ENCODE measurements at regions not wholly inside any gene's neighbourhood (a gene's known extent, or its start where the extent isn't known, plus 50 kb on each side); places are given as distances from the start of the nearest gene placed in this dataset.
"Not testable (repeated sequence)": the region's sequence is repeated elsewhere in the genome, so short reads cannot be mapped to it uniquely, and the experiment has no call there.

DNA sequence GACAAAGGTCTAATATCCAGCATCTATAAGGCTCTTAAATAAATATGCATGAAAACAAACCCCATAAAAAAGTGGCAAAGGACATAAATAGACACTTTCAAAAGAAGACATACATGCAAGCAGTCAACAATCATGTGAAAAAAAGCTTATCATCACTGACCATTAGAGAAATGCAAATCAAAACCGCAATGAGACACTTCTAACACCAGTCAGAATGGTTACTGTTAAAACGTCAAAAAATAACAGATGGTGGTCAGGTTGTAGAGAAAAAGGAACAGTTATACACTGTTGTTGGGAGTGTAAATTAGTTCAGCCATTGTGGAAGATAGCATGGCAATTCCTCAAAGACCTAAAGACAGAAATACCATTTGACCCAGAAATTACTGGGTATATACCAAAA is 440.7 kb upstream of the KCNMB2 start:
- no peak for FAIRE-seq
- TF ChIP-seq POLR2AphosphoS5 (IDR thresholded peaks at IDR 0.05; ENCODE audit: low read depth, low read length) (no peak), TAF1 (IDR thresholded peaks at IDR 0.05; ENCODE audit: low read depth, low read length) (no peak), SPI1 (IDR thresholded peaks at IDR 0.05; ENCODE audit: low read depth, low read length) (no peak), POU2F2 (IDR thresholded peaks at IDR 0.05; ENCODE audit: low read depth, low read length) (no peak), PAX5 (IDR thresholded peaks at IDR 0.05; ENCODE audit: insufficient read depth, low read length, severe bottlenecking) (no peak), POLR2A (IDR thresholded peaks at IDR 0.05; ENCODE audit: low read depth, low read length) (no peak)
- DNase-seq (ENCODE audit: insufficient read length, low spot score), result no peak

DNA sequence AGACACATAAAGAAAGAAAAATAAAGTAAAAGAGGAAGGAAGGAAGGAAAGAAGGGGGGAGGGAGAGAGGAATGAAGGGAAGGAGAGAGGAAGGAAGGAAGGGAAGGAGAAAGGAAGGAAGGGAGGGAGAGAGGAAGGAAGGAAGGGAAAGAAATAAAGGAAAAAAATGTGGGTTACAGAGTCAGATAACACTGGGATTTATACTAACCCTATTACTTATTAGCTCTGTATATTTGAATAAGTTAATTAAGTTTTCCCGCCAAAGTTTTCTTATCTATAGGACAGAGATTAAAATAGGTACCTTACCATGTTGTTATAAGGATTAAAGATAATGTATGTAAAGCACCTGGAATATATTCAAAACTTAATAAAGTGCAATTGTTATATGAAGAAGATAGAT is 439.3 kb upstream of the KCNMB2 start:
- no peak for FAIRE-seq
- no peak for DNase-seq (ENCODE audit: insufficient read length, low spot score)
- TF ChIP-seq POLR2AphosphoS5 (IDR thresholded peaks at IDR 0.05; ENCODE audit: low read depth, low read length) (no peak), SPI1 (IDR thresholded peaks at IDR 0.05; ENCODE audit: low read depth, low read length) (no peak), PAX5 (IDR thresholded peaks at IDR 0.05; ENCODE audit: insufficient read depth, low read length, severe bottlenecking) (no peak), POU2F2 (IDR thresholded peaks at IDR 0.05; ENCODE audit: low read depth, low read length) (no peak), POLR2A (IDR thresholded peaks at IDR 0.05; ENCODE audit: low read depth, low read length) (no peak)

DNA sequence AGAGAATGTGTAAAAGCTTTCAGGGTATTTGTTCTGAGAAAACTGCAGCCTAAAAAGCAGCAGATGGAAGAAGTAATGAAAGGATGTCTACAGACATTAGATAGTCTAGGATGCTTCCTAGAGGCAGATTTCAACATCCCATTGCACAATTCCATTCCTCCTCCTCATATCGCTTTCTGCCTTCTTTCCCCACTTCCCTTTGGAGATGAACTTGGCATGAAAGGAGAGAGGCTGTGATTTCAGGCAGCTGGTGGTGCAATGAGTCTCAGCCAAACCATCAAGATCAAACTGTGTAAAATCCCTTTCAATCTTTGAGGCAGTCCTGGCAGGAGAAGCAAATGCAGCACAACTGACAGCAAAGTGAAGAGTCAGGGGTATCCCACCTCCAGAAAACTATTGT is 438.7 kb upstream of the KCNMB2 start:
- DNase-seq (ENCODE audit: insufficient read length, low spot score) (no peak), FAIRE-seq (no peak)
- TF ChIP-seq SPI1 (IDR thresholded peaks at IDR 0.05; ENCODE audit: low read depth, low read length) (no peak), TAF1 (IDR thresholded peaks at IDR 0.05; ENCODE audit: low read depth, low read length) (no peak), POLR2AphosphoS5 (IDR thresholded peaks at IDR 0.05; ENCODE audit: low read depth, low read length) (no peak), PAX5 (IDR thresholded peaks at IDR 0.05; ENCODE audit: insufficient read depth, low read length, severe bottlenecking) (no peak), POLR2A (IDR thresholded peaks at IDR 0.05; ENCODE audit: low read depth, low read length) (no peak), POU2F2 (IDR thresholded peaks at IDR 0.05; ENCODE audit: low read depth, low read length) (no peak)

DNA sequence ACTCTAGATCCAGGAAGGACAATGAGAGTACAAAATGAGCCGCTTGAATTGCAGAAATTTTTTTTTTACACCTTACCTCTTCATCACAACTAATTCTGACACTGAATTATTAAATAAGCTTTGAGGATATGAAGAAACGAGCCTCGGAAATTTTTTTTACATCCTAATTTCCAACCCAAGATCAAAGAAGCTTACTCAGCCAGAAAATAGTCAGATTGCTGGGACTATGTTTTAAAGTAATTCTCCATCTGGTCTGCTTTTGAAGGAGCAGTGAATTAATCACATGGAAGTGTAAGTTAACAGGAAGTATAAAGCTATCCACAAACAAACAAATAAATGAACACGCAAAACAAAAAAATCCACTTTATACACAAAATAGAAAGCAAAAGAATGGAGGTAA is 437.0 kb upstream of the KCNMB2 start:
- FAIRE-seq (no peak), DNase-seq (ENCODE audit: insufficient read length, low spot score) (no peak)
- no peak for TF ChIP-seq PAX5 (IDR thresholded peaks at IDR 0.05; ENCODE audit: insufficient read depth, low read length, severe bottlenecking)
- TF ChIP-seq POLR2A (IDR thresholded peaks at IDR 0.05; ENCODE audit: low read depth, low read length), result no peak
- TF ChIP-seq SPI1 (IDR thresholded peaks at IDR 0.05; ENCODE audit: low read depth, low read length), result no peak
- no peak for TF ChIP-seq TAF1 (IDR thresholded peaks at IDR 0.05; ENCODE audit: low read depth, low read length)

DNA sequence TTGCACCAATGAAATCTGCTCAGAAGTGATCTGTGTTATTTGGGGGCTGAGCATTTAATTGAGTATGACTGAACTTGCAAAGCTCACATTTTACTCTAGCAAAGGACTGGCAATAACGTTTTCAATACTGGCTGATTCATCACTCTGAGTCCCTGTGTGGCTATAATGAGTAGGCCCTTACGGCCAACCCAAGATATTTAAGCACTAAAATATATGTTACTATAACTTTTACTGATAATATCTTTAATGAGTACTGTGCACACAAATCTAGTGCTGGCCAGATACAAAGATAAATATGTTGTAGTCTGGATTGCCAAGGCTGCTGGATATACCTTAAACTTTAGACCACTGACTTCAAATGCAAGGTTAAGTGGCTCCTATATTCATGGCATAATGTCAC is 436.4 kb upstream of the KCNMB2 start:
- FAIRE-seq (no peak), DNase-seq (ENCODE audit: insufficient read length, low spot score) (no peak)
- no peak for TF ChIP-seq POLR2AphosphoS5 (IDR thresholded peaks at IDR 0.05; ENCODE audit: low read depth, low read length)
- no peak for TF ChIP-seq TAF1 (IDR thresholded peaks at IDR 0.05; ENCODE audit: low read depth, low read length)
- TF ChIP-seq PAX5 (IDR thresholded peaks at IDR 0.05; ENCODE audit: insufficient read depth, low read length, severe bottlenecking), result no peak
- no peak for TF ChIP-seq POU2F2 (IDR thresholded peaks at IDR 0.05; ENCODE audit: low read depth, low read length)
- TF ChIP-seq POLR2A (IDR thresholded peaks at IDR 0.05; ENCODE audit: low read depth, low read length), result no peak
- TF ChIP-seq SPI1 (IDR thresholded peaks at IDR 0.05; ENCODE audit: low read depth, low read length), result no peak

DNA sequence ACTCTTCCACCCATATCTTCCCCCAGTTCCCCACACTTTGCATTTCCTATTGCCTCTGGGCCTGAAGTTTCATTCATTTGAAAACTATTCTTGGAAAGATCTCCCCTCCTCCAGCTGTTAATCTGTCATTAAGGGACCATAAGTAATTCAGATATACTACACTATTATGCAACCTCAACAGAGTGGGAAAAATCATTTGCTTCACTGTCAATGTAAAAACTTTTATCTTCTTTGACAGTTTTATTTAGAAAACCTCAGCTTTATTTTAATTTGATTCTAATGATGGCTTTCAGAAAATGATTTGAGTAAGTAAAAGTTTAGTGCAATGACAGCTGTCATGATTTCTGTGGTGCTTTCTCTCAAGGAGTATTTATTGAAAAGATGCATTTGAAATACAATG is 435.3 kb upstream of the KCNMB2 start:
- no peak for DNase-seq (ENCODE audit: insufficient read length, low spot score)
- FAIRE-seq, result no peak

DNA sequence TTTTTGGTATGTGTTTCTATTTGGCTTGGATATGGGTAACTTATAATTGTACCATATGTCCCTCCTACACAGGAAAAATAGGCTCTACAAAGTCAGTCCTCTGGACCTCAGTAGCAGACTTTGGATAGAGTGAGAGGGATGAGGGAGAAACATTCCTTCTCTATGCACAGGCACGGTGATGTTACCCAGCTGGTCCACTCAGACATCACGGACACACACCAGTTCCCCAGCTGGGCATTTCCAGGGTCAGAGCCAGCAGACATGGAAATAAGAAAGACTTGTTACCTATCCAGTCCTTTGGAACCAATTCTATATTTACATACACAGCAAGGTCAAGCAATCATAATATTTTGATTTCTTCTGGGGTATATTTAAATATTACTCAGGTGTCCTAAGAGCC is 433.1 kb upstream of the KCNMB2 start:
- FAIRE-seq (no peak), DNase-seq (ENCODE audit: insufficient read length, low spot score) (no peak)
- TF ChIP-seq PAX5 (IDR thresholded peaks at IDR 0.05; ENCODE audit: insufficient read depth, low read length, severe bottlenecking) (no peak), POLR2A (IDR thresholded peaks at IDR 0.05; ENCODE audit: low read depth, low read length) (no peak), SPI1 (IDR thresholded peaks at IDR 0.05; ENCODE audit: low read depth, low read length) (no peak), POLR2AphosphoS5 (IDR thresholded peaks at IDR 0.05; ENCODE audit: low read depth, low read length) (no peak), TAF1 (IDR thresholded peaks at IDR 0.05; ENCODE audit: low read depth, low read length) (no peak), POU2F2 (IDR thresholded peaks at IDR 0.05; ENCODE audit: low read depth, low read length) (no peak)

More for the DNA sequence above, 435.3 kb upstream of the KCNMB2 start:
- no peak for TF ChIP-seq TAF1 (IDR thresholded peaks at IDR 0.05; ENCODE audit: low read depth, low read length)
- no peak for TF ChIP-seq PAX5 (IDR thresholded peaks at IDR 0.05; ENCODE audit: insufficient read depth, low read length, severe bottlenecking)
- TF ChIP-seq POLR2AphosphoS5 (IDR thresholded peaks at IDR 0.05; ENCODE audit: low read depth, low read length), result no peak
- no peak for TF ChIP-seq POU2F2 (IDR thresholded peaks at IDR 0.05; ENCODE audit: low read depth, low read length)
- TF ChIP-seq SPI1 (IDR thresholded peaks at IDR 0.05; ENCODE audit: low read depth, low read length), result no peak
- no peak for TF ChIP-seq POLR2A (IDR thresholded peaks at IDR 0.05; ENCODE audit: low read depth, low read length)

DNA sequence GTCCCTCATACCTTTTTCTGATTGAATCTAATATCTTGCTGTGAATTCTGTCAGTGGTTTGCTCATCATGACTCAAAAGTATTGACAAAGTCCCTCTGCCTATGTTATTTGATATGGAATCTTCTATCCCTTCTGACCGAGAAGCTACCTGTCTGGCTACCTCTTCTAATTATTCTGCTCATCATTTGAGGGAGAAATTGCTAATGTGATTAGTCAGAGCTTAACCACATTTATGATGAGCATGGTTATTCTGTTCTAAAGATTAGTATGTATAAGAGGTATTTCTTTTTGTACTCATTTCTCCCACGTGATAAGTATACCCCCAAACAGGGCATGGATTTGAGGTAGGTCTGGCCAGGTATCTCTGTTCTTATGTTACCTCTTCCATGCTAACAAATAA is 428.4 kb upstream of the KCNMB2 start:
- no peak for FAIRE-seq
- TF ChIP-seq PAX5 (IDR thresholded peaks at IDR 0.05; ENCODE audit: insufficient read depth, low read length, severe bottlenecking), result no peak

DNA sequence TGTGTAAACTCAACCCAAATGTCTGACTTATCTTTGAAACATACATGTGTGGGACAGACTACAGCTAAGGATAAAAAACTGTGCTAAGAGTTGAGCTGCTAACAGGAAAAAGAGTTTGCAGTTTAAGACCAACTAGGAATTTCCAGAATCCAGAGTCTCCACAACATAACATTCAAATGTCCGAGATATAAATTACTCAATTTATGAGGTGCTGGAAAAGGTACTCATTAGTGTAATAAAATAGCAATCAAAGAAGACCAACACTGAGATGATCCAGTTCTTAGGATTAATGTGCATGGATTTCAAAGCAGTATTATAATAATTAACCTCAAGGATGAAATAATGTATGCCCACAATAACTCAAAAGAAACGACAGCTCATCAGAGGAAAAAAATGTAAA is 426.5 kb upstream of the KCNMB2 start:
- FAIRE-seq, result no peak
- no peak for TF ChIP-seq TAF1 (IDR thresholded peaks at IDR 0.05; ENCODE audit: low read depth, low read length)
- no peak for TF ChIP-seq POLR2A (IDR thresholded peaks at IDR 0.05; ENCODE audit: low read depth, low read length)
- TF ChIP-seq SPI1 (IDR thresholded peaks at IDR 0.05; ENCODE audit: low read depth, low read length), result no peak
- TF ChIP-seq PAX5 (IDR thresholded peaks at IDR 0.05; ENCODE audit: insufficient read depth, low read length, severe bottlenecking), result no peak
- no peak for TF ChIP-seq POU2F2 (IDR thresholded peaks at IDR 0.05; ENCODE audit: low read depth, low read length)
- no peak for TF ChIP-seq POLR2AphosphoS5 (IDR thresholded peaks at IDR 0.05; ENCODE audit: low read depth, low read length)
- DNase-seq (ENCODE audit: insufficient read length, low spot score), result no peak

More for the DNA sequence above, 428.4 kb upstream of the KCNMB2 start:
- DNase-seq (ENCODE audit: insufficient read length, low spot score), result no peak

DNA sequence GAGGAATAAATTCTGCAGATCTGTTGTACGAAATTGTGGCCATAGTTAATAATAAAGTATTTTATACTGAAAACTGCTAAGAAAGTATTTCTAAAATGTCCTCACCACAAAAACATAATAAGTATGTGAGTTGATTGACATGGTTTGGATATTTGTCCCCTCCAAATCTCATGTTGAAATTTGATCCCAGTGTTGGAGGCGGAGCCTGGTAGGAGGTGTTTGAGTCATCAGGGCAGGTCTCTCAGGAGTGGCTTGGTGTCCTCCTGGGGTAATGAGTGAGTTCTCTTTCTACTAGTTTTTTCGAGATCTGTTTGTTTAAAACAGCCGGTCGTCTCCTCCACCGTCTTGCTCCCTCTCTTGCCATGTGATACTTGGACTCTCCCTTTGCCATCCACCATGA is 424.1 kb upstream of the KCNMB2 start:
- no peak for DNase-seq (ENCODE audit: insufficient read length, low spot score)
- TF ChIP-seq POLR2AphosphoS5 (IDR thresholded peaks at IDR 0.05; ENCODE audit: low read depth, low read length) (no peak), POLR2A (IDR thresholded peaks at IDR 0.05; ENCODE audit: low read depth, low read length) (no peak), PAX5 (IDR thresholded peaks at IDR 0.05; ENCODE audit: insufficient read depth, low read length, severe bottlenecking) (no peak), TAF1 (IDR thresholded peaks at IDR 0.05; ENCODE audit: low read depth, low read length) (no peak), SPI1 (IDR thresholded peaks at IDR 0.05; ENCODE audit: low read depth, low read length) (no peak), POU2F2 (IDR thresholded peaks at IDR 0.05; ENCODE audit: low read depth, low read length) (no peak)
- no peak for FAIRE-seq

DNA sequence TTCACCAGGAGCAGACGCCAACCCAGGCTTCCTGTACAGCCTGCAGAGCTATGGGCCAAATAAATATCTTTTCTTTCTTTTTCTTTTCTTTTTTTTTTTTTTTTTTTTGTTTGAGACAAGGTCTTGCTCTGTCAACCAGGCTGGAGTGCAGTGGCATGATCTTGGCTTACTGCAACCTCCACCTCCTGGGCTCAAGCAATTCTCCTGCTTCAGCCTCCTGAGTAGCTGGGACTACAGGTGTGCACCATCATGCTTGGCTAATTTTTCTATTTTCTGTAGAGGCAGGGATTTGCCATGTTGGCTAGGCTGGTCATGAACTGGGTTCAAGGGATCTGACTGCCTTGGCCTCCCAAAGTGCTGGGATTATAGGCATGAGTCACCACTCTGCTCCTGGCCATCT is 423.7 kb upstream of the KCNMB2 start:
- not testable (repeated sequence) for DNase-seq (ENCODE audit: insufficient read length, low spot score); FAIRE-seq

All from GM12891 (cell line).